HT1080 (cell line): ENCODE measurements at regions not wholly inside any gene's neighbourhood (a gene's known extent, or its start where the extent isn't known, plus 50 kb on each side); places are given as distances from the start of the nearest gene placed in this dataset.
A peak's percentile ranks its signal among the peaks of the same experiment; 100 is the strongest.
"Not testable (repeated sequence)": the region's sequence is repeated elsewhere in the genome, so short reads cannot be mapped to it uniquely, and the experiment has no call there.

Experiments used
- DNase-seq: peaks from one replicate; pipeline ENCODE4 v3.0.0-alpha.2; 2015; ENCODE audit warnings: low read depth

- no peak for DNase-seq
Observed at GRCh38 chr11:116343270-116343669, 429.5 kb downstream of the BUD13 start.

- DNase-seq: no peak
Observed at GRCh38 chr11:116342148-116342547, 430.6 kb downstream of the BUD13 start.

GRCh38 chr11:116339306-116340098 lies 433.3 kb downstream of the BUD13 start:
- no peak for DNase-seq

- DNase-seq: not testable (repeated sequence)
Observed at GRCh38 chr11:116338500-116338899, 434.3 kb downstream of the BUD13 start.

- no peak for DNase-seq
Observed at GRCh38 chr11:116336540-116336939, 436.2 kb downstream of the BUD13 start.

- no peak for DNase-seq
Observed at GRCh38 chr11:116335891-116336290, 436.9 kb downstream of the BUD13 start.

- no peak for DNase-seq
Observed at GRCh38 chr11:116335078-116335477, 437.7 kb downstream of the BUD13 start.

- DNase-seq: no peak
Observed at GRCh38 chr11:116334596-116334995, 438.2 kb downstream of the BUD13 start.

GRCh38 chr11:116333001-116333535 lies 439.7 kb downstream of the BUD13 start:
- DNase-seq: peak; percentile 4

GRCh38 chr11:116332391-116332790 lies 440.4 kb downstream of the BUD13 start:
- no peak for DNase-seq

GRCh38 chr11:116331381-116331780 lies 441.4 kb downstream of the BUD13 start:
- DNase-seq: no peak

- DNase-seq: no peak
Observed at GRCh38 chr11:116330439-116331185, 442.2 kb downstream of the BUD13 start.

GRCh38 chr11:116329354-116330090 lies 443.3 kb downstream of the BUD13 start:
- DNase-seq: peak; percentile 11

GRCh38 chr11:116328851-116329250 lies 443.9 kb downstream of the BUD13 start:
- DNase-seq: no peak

GRCh38 chr11:116328391-116328790 lies 444.4 kb downstream of the BUD13 start:
- no peak for DNase-seq

GRCh38 chr11:116326146-116326545 lies 446.6 kb downstream of the BUD13 start:
- no peak for DNase-seq

GRCh38 chr11:116325247-116325646 lies 447.5 kb downstream of the BUD13 start:
- DNase-seq: no peak

GRCh38 chr11:116324077-116324476 lies 448.7 kb downstream of the BUD13 start:
- DNase-seq: not testable (repeated sequence)

- DNase-seq: no peak
Observed at GRCh38 chr11:116317212-116317611, 455.6 kb downstream of the BUD13 start.

GRCh38 chr11:116314006-116314405 lies 458.8 kb downstream of the BUD13 start:
- DNase-seq: no peak

GRCh38 chr11:116312570-116313391 lies 460.0 kb downstream of the BUD13 start:
- peak; percentile 48 for DNase-seq
